ENCODE measurements at regions not wholly inside any gene's neighbourhood (a gene's known extent, or its start where the extent isn't known, plus 50 kb on each side); places are given as distances from the start of the nearest gene placed in this dataset.
A peak's percentile ranks its signal among the peaks of the same experiment; 100 is the strongest.
"Not testable (repeated sequence)": the region's sequence is repeated elsewhere in the genome, so short reads cannot be mapped to it uniquely, and the experiment has no call there.

DNA sequence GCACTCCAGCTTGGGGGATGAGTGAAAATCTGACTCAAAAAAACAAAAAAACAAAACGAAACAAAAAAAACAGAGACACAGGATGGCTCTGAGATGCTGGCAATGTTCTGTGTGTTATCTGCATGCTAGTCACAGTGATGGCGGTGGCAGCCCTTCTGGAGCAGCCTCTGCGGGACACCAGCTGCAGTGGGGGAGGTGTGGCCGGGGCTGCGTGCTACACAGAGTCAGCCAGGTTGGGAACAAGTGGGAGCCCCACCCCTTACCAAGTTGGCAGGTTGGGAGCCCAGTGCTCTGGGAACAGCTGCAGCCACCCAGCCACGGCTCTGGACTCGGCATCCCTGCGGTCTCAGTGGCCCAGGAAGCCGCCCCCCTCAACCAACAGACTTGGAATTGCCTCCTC is 206.5 kb upstream of the ZFP42 start:
- no peak for DNase-seq (ENCODE audit: low spot score)

DNA sequence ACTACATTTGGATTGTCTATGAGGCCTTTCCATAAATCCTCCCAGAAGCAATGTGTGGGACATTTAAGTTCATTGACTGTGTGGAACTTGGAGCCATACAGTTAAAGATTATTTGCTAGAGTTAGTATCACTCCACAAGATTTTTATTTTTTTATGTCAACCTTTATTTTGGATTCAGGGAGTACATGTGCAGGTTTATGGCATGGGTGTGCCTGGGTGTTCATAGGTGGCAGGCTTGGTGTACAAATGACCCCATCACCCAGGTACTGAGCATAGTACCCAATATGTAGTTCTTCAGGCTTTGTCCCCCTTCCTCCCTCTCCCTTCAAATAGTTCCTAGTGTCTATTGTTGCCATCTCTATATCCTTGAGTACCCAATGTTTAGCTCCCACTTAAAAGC is 199.8 kb upstream of the ZFP42 start:
- DNase-seq (ENCODE audit: low spot score) = no peak

DNA sequence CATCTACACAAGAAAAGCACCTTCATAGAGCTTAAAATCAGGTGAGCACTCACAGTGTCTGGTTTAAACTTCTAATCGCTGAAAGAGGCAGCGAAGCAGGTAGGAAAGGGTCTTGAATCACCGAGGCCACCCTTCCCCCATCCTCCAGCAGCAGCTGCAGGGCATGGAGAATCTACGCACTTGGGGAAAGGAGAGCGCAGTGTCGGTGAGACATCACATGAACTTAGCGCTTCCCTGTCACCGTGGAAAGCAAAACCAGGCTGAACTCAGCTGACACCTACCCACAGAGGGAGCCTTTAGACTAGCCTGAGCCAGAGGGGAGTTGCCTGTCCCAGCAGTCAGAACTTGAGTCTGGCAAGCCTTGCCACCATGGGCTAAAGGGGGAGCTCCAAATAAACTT is 197.2 kb upstream of the ZFP42 start:
- no peak for DNase-seq (ENCODE audit: low spot score)

DNA sequence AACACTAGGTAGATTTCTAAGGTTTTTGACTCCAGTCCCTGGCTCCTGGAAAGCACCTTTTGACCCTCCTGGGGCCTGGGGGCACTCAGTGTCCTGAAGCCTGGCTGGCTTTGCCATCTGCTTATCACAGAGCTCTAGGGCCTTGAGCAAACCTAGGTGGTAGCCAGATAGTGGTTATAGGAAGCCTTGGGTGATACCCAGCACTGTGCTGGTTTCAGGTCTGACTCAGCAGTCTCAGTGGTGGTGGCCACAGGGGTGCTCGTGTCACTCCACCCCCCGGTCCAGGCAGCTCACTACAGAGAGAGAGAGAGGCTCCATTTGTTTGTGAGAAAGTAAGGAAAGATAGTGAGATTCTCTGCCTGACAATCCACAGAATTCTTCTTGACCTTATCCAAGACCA is 195.8 kb upstream of the ZFP42 start:
- no peak for DNase-seq (ENCODE audit: low spot score)

DNA sequence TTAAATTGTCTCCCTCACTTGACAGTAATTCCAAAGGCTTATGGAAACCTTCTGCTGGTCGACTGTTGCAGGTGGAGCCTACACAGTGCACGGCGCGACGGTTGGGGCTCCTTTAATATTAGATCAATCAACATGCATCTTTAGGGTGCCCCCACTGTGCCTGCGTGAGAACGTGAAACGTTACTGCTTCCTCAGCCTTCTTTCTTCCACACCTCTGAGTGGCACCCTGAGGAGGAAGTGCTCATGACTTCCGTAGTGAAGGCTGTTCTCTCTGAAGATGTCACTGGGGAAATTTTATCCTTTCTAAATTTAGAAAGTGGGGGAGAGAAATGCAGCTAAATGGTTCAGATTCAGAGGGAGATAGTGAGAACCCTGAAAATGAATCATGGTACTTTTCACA is 184.0 kb upstream of the ZFP42 start:
- no peak for DNase-seq (ENCODE audit: low spot score)

DNA sequence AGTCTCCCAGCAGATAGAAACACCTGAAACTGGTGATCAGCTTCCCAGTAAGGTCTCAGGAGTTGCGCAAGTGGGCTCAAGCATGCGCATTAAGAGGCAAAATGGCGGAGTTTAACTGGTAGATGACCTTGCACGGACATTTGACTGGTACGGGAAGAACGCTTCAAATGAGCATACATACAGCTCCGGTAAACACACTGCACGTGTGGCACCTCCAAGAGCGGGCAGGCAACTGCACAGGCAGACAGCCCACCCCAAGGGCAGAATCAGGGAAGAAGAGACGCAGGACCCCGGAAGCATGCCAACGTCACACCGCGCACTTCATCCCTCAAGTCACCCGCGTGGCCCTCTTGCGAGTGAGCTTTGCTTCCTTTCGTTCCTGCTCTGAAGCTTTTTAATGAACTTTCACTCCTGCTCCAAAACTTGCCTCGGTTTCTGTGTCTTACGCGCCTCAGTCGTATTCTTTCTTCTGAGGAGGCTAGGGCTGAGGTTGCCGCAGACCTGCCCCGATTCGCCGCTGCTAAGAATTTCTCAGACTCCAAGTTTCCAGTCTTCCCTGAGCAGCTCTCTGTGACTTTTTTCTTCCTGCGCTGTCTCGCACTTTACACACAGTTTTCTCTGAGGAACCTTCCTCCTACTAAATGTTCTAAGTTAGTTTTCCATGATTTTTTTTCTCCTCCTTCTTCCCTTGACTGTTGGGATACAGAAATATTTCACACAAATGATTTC is 180.7 kb upstream of the ZFP42 start:
- peak; percentile 24 for DNase-seq (ENCODE audit: low spot score)

DNA sequence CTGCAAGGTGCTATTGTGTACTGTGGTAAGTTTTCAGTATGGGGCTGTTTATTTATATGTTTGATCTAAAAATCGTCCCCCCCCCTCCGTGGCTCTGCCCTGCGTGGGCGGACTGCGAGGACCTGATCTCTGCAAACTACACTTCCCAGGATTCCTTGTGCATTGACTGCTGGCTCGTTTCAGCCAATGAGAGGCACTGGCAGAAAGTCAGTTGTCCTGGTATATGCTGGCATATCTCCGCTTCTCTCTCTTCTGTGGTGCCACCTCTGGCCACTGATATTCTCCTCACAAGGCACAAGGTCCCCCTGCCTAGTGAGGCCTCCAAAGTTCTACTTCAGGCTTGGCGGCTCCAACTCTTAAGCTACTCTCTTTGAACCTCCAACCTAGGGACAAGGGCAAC is 168.8 kb upstream of the ZFP42 start:
- no peak for DNase-seq (ENCODE audit: low spot score)

DNA sequence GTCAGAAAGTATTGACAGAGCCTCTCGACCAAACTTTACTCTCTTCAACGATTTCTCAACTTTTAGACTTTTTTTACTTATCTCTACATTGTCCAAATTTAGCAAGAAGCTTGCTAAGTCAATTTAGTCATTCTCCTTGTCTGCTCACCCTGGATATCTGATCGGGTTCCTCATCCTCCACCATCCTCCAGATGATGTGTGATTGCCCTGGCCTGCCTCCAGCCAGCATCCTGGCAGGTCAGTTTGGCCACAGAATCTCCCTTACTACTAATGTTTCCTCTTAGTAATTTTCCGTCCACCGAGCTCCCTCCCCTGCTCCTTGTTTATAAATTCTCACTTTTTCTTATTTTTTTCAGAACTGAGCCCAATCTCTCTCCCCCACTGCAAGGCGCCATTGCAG is 167.9 kb upstream of the ZFP42 start:
- DNase-seq (ENCODE audit: low spot score) = no peak

DNA sequence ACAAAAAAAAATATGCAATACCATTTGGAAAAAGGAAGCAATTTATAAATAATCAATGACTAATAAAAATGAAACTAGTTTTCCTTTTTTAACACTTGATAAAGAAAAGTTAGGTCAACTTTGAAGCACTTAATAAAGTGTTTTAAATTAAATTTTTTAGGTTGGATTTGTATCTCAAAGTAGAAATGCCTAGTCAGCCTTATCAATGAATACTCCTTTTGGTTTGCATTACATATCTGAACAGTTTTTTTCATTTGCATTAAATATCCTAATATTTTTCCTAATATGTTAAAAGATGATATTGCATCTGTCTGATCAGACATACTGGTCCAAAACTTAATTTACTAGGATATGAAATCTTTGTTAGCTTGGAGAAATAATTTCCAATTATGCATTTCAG is 155.8 kb upstream of the ZFP42 start:
- DNase-seq (ENCODE audit: low spot score) = no peak

DNA sequence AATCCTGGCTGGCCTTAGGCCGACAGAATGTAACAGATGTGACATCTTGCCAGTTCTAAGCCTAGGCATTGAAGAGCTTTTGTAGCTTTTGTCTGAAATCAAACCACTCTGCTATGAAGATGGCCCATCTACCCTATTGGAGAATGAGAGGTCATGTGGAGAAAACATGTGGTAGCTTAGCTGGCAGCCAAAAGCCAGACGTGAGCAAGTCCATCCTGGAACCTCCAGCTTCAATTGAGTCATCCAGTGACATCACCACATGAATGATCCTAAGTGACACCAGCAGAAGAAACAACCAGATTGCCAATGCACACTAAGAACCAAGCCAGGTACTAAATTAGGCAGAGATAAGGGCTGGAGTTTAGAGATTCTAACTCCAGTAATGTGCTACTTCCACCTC is 154.8 kb upstream of the ZFP42 start:
- no peak for DNase-seq (ENCODE audit: low spot score)

DNA sequence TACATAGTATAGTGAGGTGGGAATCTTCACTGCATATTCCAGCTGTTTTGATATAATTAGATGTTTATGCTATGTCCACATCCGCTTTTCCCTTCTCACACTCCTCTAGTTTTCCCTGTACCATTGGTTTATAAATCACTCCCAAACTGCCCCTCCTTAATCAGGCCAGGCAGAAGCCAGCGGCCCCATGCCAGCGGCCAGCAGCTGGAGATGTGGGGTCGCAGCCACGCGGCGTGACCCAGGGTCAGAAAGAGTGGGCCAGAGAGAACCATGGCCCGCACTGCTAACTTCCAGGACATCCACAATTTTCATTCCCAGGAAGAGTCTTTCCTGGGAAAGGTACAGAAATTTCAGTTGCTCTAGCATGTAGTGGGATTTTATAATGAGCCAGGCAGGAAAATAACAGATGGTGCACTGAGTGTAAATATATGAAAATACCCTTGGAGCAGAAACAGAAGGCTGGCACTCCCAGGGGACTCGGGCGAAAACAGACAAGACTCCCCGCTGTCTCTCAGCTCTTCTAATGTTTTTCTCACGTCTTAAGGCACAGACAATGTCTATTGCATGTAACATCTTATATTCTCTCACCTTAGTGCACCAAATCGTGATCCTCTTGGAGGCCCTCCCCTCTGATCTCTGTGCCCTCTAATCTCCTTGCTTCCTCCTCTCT is 145.9 kb upstream of the ZFP42 start:
- no peak for DNase-seq (ENCODE audit: low spot score)

DNA sequence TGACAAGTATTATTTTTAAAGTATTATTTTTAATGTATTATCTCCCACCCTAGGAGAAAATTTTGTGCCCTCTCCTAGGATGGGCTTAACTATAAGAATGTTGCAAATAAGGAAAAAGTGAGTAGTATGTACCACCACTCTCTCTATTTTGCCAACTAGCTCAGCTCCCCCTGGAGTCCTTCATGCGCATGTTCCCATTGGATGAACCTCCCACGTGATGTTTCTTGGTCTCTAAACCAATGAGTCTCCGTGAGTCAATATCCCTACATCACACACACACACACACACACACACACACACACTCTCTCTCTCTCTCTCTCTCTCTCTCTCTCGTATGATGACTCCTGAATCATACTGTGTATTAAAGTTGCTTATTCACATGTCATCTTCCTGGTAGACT is 129.7 kb upstream of the ZFP42 start:
- peak; percentile 36 for DNase-seq (ENCODE audit: low spot score)

DNA sequence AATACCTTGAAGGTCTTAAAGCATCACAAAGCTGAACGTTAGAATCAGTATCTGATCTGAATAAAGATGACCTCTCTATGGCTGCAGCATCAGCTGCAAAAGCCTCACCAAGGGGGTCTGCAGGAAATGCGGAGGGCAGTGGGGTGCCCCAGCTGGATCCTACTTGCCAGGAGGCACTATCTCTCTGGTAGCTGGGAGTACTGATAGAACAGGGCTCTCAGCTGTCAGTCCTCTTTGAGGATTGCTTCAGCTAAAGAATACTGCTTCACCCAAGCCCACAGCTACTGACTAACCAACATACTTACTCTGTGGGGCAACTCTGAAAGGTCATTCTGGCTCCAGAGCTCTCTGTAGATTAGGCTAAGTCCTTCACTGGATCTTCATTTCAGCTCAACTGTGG is 112.5 kb upstream of the ZFP42 start:
- DNase-seq (ENCODE audit: low spot score) = no peak

DNA sequence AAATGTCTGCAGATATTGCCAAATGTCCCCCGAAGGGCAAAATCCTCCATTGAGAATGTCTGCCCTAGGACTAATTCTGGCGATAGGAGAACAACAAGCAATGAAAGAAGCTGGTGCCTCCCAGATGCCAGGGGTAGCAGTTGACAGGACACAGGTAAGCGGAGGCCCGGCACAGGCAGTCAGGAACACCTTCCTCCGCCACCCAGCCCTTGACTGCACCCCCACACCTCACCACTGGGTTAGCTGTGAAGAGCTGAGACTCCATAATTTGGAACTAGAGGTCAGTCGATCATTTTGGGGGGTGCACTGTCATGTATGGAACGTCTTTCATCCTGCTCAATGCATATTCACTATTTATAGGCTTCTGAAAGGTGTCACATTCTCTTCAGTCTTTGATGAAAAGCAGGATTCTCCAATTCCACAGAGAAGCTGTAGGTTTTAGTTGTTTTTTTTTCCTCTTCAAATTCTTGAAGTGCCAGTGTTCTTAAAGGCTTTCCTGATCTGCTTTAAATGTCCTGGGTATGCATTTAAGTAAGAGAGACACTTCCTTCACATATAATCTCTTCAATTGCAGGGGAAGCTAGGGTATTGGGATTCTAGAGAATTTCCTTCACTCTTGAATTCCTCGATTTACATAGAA is 111.6 kb upstream of the ZFP42 start:
- no peak for DNase-seq (ENCODE audit: low spot score)

DNA sequence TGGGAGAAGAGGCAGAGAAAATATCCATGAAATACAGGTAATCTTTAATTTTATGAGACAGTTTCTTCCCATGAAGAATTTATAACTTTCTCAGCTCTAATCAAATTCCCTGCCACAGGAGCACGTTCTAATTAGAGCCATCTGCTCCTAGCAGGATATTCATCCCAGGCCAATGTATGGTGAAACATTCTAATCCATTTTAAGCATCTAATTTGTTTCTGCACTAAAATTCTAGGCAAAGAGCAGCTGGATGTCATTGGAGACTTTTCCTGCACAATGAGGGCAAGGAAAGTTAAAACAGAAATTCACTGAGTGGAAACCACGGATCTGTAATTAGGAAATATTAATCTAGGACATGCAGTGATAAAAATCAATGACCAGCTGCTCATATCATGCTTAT is 107.7 kb upstream of the ZFP42 start:
- no peak for DNase-seq (ENCODE audit: low spot score)

DNA sequence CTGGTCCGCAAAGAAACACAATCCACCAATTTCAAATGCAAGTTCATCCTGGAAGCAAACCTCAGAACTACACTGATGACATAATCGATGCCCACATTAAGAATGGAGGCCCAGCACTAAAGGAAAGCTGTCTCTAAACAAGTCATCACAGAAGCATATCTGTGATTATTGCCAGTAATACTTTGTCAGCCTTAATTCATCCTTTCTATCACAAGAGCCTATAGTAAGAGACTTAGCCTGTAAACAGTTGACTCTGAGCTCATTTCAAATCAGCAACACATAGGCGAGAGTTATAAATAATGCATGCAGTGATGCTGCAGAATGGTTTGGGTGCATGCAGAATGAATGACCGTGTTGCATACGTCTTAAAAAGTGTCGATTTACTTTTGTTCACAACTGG is 105.9 kb upstream of the ZFP42 start:
- DNase-seq (ENCODE audit: low spot score) = no peak

DNA sequence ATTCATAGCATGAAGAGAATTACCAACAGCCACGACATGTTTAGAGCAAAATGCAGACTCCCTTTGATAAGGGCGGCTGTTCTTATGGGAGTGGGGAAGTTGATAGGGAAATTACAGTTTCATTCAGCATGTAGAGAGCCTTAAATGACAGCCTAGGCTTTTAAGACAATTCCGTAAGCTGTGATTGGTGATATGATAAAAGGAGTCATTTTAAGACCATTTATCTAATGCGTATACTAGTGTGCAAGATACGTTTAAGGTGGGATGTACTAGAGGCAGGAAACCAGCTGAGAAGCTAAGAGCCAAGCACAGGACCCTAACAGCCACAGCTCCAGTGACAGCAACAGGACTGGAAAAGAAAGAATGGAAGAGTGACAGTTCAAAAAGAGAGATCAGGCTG is 102.2 kb upstream of the ZFP42 start:
- no peak for DNase-seq (ENCODE audit: low spot score)

DNA sequence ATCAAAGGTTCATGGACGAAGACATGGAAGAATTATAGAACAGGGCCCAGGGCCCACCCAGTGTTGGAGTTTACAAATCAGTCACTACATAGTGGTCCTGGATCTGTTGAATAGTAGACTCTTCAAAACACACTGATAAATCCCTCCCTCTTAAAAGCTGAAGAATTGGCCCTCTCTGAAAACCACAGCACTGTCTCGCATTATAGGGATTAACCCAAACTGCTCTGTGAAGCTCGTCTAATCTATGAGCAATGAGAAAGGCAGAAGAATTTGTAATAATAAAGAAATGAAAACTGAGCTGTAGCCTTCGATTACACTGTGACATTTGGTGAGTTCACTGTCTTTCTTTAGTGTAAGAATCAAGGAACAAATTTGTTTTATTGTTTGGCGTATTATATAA is 92.5 kb upstream of the ZFP42 start:
- DNase-seq (ENCODE audit: low spot score) = no peak

DNA sequence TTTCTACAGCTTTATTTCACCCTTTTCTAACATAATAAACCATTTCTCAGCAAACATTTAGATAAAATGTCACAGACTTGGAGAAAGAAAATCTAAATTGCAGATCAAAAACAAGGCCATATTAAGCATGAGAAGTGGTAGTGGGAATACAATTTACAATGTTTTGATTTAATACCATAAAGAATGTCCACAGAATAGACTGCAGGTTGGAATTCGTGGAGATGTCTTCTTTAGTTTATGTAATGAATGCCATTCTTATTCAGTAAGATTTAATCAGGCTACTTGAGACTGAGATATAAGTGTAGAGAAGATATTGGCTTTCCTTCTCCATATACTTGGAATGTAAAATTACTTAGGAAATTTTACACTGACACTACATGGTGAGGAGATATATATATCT is 91.9 kb upstream of the ZFP42 start:
- no peak for DNase-seq (ENCODE audit: low spot score)

DNA sequence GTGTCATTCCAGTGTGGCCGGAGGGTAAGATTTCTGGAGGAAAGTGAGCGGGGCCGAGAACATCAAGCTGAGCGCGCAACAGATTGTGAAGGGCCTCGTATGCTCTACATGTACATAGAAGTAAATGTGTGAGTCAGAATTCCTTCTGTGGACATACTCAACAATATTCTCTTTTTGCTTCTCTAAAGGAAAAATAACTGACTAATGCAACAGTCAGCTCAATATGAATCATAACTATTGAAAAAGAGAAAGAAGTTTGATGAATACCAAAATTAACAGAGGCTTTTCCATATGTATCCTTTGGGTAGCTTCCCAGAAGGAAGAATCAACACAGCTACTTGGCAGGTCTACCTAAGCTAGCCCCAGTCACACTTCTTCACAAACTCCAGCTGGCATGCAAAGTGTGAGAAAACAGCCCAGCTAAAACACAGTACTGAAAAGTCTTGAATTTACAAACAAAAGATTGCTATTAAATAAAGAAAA is 87.5 kb upstream of the ZFP42 start:
- DNase-seq (ENCODE audit: low spot score) = peak; percentile 52

DNA sequence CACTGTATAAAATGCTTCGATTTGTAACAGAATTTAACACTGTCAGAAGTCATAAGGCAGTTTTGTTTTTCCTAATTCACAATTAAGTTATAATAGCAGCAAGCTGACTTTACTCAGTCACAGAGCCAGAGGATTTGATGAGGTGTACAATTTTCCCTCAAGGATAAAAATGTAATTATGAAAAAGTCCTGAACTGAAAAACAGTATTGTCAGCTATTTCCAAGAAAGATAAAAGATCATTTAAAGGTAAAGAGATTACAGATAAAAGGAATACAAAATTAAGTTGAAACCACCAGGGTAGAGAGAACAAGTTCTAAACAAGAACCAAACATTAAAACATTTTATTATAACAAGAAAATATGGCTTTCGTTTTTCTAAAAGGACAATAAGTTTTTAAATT is 86.8 kb upstream of the ZFP42 start:
- DNase-seq (ENCODE audit: low spot score) = no peak

DNA sequence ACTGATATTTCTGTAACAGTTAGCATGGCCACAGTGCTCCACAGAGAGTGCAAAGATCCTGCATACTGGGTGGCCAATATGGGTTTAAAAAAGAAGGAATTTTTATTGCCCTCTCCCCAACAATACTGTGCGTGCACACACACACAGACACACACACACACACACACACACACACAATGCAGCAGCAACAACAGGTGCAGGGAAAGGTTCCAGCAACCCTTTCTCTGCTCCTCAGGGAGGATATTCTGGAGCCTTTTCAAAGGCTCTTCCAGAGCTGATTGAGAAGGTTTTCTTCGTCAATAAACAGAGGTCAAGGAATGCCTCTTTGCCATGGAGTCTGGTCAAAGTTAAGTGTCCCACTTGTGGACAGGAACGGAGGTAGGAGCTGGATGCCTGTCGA is 84.8 kb upstream of the ZFP42 start:
- no peak for DNase-seq (ENCODE audit: low spot score)

DNA sequence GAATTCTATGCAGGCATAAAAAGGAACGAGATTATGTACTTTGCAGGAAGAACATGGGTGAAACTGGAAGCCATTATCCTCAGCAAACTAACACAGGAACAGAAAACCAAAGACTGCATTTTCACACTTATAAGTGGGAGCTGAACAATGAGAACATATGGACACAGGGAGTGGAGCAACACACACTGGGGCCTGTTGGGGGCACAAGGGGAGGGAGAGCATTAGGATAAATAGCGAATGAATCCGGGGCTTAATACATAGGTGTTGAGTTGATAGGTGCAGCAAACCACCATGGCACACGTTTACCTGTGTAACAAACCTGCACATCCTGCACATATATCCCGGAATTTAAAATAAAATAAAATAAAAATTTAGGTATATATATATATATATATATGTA is 80.2 kb upstream of the ZFP42 start:
- DNase-seq (ENCODE audit: low spot score) = not testable (repeated sequence)

DNA sequence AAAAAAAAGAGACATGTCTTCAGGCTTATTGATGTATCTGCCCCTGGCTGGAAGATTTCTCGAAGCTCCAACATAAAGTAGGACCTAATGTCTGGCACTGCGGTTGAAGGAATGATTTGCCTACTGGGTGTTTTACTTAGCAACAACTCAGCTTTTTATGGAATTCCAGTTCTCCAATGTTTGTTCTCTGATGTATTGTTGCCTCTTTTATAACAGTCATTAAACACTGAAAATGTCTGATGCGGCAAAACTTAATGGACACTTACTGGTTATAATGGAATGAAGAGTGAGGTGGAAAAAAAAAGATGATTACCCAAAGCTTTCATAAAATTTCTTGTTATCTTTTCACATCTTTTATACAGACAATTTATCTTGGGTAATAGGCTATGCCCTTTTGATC is 75.6 kb upstream of the ZFP42 start:
- DNase-seq (ENCODE audit: low spot score) = no peak

Data from COLO829 (cell line).